Stimulated activated CD8-positive, alpha-beta memory T cell treated with anti-CD3 and anti-CD28 coated beads, Interleukin-12 subunit alpha, Interleukin-12 subunit beta, amount 100 ng/mL, for 4 hours (primary cell): ENCODE measurements at regions not wholly inside any gene's neighbourhood (a gene's known extent, or its start where the extent isn't known, plus 50 kb on each side); places are given as distances from the start of the nearest gene placed in this dataset.

Experiments used
- DNase-seq: peaks from one replicate; pipeline ENCODE4 v3.0.0-alpha.2; 2020; ENCODE audit warnings: low read depth

- no peak for DNase-seq
These were observed 370.0 kb downstream of the MAFB start for GRCh38 chr20:40319056-40319455.

GRCh38 chr20:40317156-40317790, 371.8 kb downstream of the MAFB start:
- DNase-seq = no peak

GRCh38 chr20:40314278-40314677, 374.8 kb downstream of the MAFB start:
- no peak for DNase-seq

- DNase-seq = no peak
These were observed 375.3 kb downstream of the MAFB start for GRCh38 chr20:40313730-40314129.

GRCh38 chr20:40309731-40310130, 379.3 kb downstream of the MAFB start:
- no peak for DNase-seq

- DNase-seq = no peak
These were observed 381.0 kb downstream of the MAFB start for GRCh38 chr20:40307997-40308396.

GRCh38 chr20:40307268-40307667, 381.8 kb downstream of the MAFB start:
- no peak for DNase-seq

GRCh38 chr20:40305303-40305702, 383.7 kb downstream of the MAFB start:
- DNase-seq = no peak

GRCh38 chr20:40304119-40304613, 384.9 kb downstream of the MAFB start:
- no peak for DNase-seq

GRCh38 chr20:40294747-40295146, 394.3 kb downstream of the MAFB start:
- DNase-seq = no peak

GRCh38 chr20:40294175-40294574, 394.9 kb downstream of the MAFB start:
- DNase-seq = no peak

GRCh38 chr20:40293740-40294139, 395.3 kb downstream of the MAFB start:
- DNase-seq = no peak

- no peak for DNase-seq
These were observed 397.4 kb downstream of the MAFB start for GRCh38 chr20:40291493-40292135.

GRCh38 chr20:40287683-40288082, 401.4 kb downstream of the MAFB start:
- no peak for DNase-seq

GRCh38 chr20:40286975-40287531, 402.0 kb downstream of the MAFB start:
- DNase-seq = no peak

- DNase-seq = no peak
These were observed 404.4 kb downstream of the MAFB start for GRCh38 chr20:40284611-40285010.

- no peak for DNase-seq
These were observed 405.3 kb downstream of the MAFB start for GRCh38 chr20:40283689-40284088.

GRCh38 chr20:40282941-40283340, 406.1 kb downstream of the MAFB start:
- DNase-seq = no peak

- DNase-seq = no peak
These were observed 406.5 kb downstream of the MAFB start for GRCh38 chr20:40282541-40282940.

GRCh38 chr20:40280616-40281015, 408.4 kb downstream of the MAFB start:
- DNase-seq = no peak

- no peak for DNase-seq
These were observed 409.6 kb downstream of the MAFB start for GRCh38 chr20:40279390-40279789.

GRCh38 chr20:40278673-40279072, 410.4 kb downstream of the MAFB start:
- no peak for DNase-seq

GRCh38 chr20:40276301-40276700, 412.7 kb downstream of the MAFB start:
- no peak for DNase-seq

- DNase-seq = no peak
These were observed 413.3 kb downstream of the MAFB start for GRCh38 chr20:40275738-40276137.
